ENCODE measurements at regions not wholly inside any gene's neighbourhood (a gene's known extent, or its start where the extent isn't known, plus 50 kb on each side); places are given as distances from the start of the nearest gene placed in this dataset.

DNA sequence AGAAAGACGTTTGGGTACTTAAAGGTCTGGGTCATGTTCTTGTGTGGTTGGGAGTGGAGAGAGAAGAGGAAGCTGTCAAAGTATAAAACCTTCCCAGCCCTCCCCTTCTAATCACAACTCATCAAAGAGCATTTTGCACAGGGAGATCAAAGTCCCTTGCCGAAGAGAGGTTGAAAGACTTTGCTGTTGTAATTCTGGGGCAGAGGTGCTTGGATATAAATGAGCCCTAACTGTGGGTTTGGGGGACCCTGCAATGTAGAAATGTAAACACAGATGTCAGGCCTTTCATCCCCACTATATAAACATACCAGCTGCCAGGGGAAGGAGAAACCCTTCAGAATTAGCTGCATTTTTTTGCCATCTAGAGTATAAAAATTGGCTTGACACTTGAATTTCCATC is 182.1 kb downstream of the ETAA1 start:
- Histone ChIP-seq H3K14ac (ENCODE audit: low read length) (no peak overlapping the region), H3K79me1 (ENCODE audit: low read depth, low read length) (no peaks in the 10 kb centered on the region), H2BK5ac (ENCODE audit: low read length) (no peak overlapping the region), H4K8ac (ENCODE audit: low read depth, low read length) (no peak overlapping the region), H2BK120ac (ENCODE audit: low read depth, low read length) (no peak overlapping the region), H3K4ac (ENCODE audit: low read length) (no peak overlapping the region), H3K9me3 (replicated peaks in 1 of 2; ENCODE audit: control insufficient read depth in 2 of 2, insufficient read depth in 1 of 2, low read depth in 1 of 2, low read length in 2 of 2) (no peaks in the 10 kb centered on the region), H3K23ac (ENCODE audit: low read depth, low read length, poor library complexity) (no peak overlapping the region), H2BK12ac (ENCODE audit: low read length) (no peak overlapping the region), H3K4me3 (ENCODE audit: low read length in 2 of 2) (no peak overlapping the region), H3K27ac (replicated peaks; ENCODE audit: low read length) (no peak overlapping the region), H3K27me3 (ENCODE audit: control insufficient read depth in 3 of 3, insufficient read depth in 3 of 3, low read depth in 1 of 3, low read length in 3 of 3) (no peaks in the 10 kb centered on the region), H4K91ac (ENCODE audit: low read depth, low read length, poor library complexity) (no peak overlapping the region), H3K36me3 (replicated peaks in 1 of 2; ENCODE audit: control insufficient read depth in 2 of 2, insufficient read depth in 2 of 2, low read length in 2 of 2) (no peaks in the 10 kb centered on the region), H2BK15ac (ENCODE audit: low read length) (no peak overlapping the region), H3K9ac (ENCODE audit: low read depth, low read length, poor library complexity) (no peak overlapping the region), H3K4me2 (ENCODE audit: insufficient read depth, low read length, poor library complexity, severe bottlenecking) (no peak overlapping the region), H2AK5ac (ENCODE audit: low read depth, low read length) (no peak overlapping the region), H3K4me1 (ENCODE audit: control insufficient read depth in 2 of 2, insufficient read depth in 1 of 2, low read depth in 1 of 2, low read length in 2 of 2) (no peaks in the 10 kb centered on the region), H3K18ac (ENCODE audit: low read length) (no peak overlapping the region), H2AFZ (ENCODE audit: low read length) (no peak overlapping the region)
- no CpG with 5 or more reads among the region's 2 CpGs for WGBS, 2 donors (ENCODE audit: extremely low coverage in 2 of 2, insufficient read length in 2 of 2, insufficient replicate concordance in 1 of 2)
- no peak for DNase-seq (ENCODE audit: low spot score)

DNA sequence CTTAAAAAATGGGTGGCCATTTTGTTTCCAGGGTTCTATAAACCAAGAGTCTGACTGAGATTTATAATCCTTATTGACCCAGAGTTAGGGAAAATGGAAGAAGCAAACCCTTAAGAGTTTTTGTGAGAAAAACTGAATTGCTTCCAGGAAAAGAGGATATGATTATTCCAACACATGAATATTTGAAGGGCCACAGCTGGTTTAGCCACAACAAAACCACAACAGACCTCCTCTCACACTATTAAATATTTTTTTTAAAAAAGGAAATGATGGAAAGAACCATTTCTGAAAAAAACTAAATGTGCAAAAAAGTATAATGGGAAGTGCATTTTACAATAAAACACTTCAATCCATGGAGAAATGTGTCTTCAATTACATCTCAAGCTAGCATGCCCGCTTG is 182.7 kb downstream of the ETAA1 start:
- Histone ChIP-seq H3K27ac (replicated peaks; ENCODE audit: low read length) (no peak overlapping the region), H2BK120ac (ENCODE audit: low read depth, low read length) (no peak overlapping the region), H4K91ac (ENCODE audit: low read depth, low read length, poor library complexity) (no peak overlapping the region), H4K8ac (ENCODE audit: low read depth, low read length) (no peak overlapping the region), H3K4ac (ENCODE audit: low read length) (no peak overlapping the region), H2BK12ac (ENCODE audit: low read length) (no peak overlapping the region), H3K4me1 (ENCODE audit: control insufficient read depth in 2 of 2, insufficient read depth in 1 of 2, low read depth in 1 of 2, low read length in 2 of 2) (no peaks in the 10 kb centered on the region), H3K36me3 (replicated peaks in 1 of 2; ENCODE audit: control insufficient read depth in 2 of 2, insufficient read depth in 2 of 2, low read length in 2 of 2) (no peaks in the 10 kb centered on the region), H3K14ac (ENCODE audit: low read length) (no peak overlapping the region), H3K18ac (ENCODE audit: low read length) (no peak overlapping the region), H3K27me3 (ENCODE audit: control insufficient read depth in 3 of 3, insufficient read depth in 3 of 3, low read depth in 1 of 3, low read length in 3 of 3) (no peaks in the 10 kb centered on the region), H2AK5ac (ENCODE audit: low read depth, low read length) (no peak overlapping the region), H3K9me3 (replicated peaks in 1 of 2; ENCODE audit: control insufficient read depth in 2 of 2, insufficient read depth in 1 of 2, low read depth in 1 of 2, low read length in 2 of 2) (no peaks in the 10 kb centered on the region), H3K9ac (ENCODE audit: low read depth, low read length, poor library complexity) (no peak overlapping the region), H3K4me3 (ENCODE audit: low read length in 2 of 2) (no peak overlapping the region), H2BK5ac (ENCODE audit: low read length) (no peak overlapping the region), H2AFZ (ENCODE audit: low read length) (no peak overlapping the region), H3K79me1 (ENCODE audit: low read depth, low read length) (no peaks in the 10 kb centered on the region), H2BK15ac (ENCODE audit: low read length) (no peak overlapping the region), H3K23ac (ENCODE audit: low read depth, low read length, poor library complexity) (no peak overlapping the region), H3K4me2 (ENCODE audit: insufficient read depth, low read length, poor library complexity, severe bottlenecking) (no peak overlapping the region)
- WGBS, 2 donors (ENCODE audit: extremely low coverage in 2 of 2, insufficient read length in 2 of 2, insufficient replicate concordance in 1 of 2): no CpG with 5 or more reads among the region's 1 CpG
- no peak for DNase-seq (ENCODE audit: low spot score)

DNA sequence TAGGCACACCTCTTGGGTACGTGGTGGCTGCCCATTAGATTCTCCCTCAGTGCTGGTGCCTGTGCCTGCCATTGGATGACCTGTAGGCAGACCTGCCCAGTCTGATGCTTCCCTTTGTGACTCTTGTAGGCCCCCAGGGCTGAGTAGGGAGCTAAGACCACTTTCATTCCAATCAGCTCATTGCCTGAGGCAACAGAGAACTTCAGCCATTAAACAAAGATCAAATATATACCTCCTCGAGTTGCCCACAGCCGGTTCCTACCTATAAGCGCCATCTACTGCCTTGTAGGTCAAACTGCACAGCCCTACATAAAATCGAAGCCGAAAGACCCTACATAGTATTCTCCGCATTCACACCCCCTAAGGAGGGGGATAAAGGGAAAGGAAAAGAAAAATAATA is 184.6 kb downstream of the ETAA1 start:
- DNase-seq (ENCODE audit: low spot score): no peak
- WGBS, 2 donors (ENCODE audit: extremely low coverage in 2 of 2, insufficient read length in 2 of 2, insufficient replicate concordance in 1 of 2): no CpG with 5 or more reads among the region's 7 CpGs
- H3K4ac ChIP-seq (ENCODE audit: low read length): no peak overlapping the region

DNA sequence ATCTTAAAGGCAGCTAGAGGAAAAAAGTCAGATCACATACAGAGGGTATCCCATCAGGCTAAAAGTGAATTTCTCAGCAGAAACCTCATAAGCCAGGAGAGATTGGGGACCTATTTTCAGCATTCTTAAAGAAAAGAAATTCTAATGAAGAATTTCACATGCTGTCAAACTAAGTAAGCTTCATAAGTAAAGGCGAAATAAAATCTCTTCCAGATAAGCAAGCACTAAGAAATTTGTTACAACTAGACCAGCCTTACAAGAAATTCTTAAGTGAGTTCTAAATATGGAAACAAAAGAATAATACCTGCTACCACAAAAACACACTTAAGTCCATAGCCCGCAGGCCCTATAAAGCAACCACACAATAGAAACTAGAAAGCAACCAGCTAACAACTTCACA is 186.1 kb downstream of the ETAA1 start:
- no peak overlapping the region for H3K18ac ChIP-seq (ENCODE audit: low read length)
- DNase-seq (ENCODE audit: low spot score): no peak
- no peak overlapping the region for H2BK5ac ChIP-seq (ENCODE audit: low read length)
- H3K27me3 ChIP-seq (ENCODE audit: control insufficient read depth in 3 of 3, insufficient read depth in 3 of 3, low read depth in 1 of 3, low read length in 3 of 3): no peaks in the 10 kb centered on the region
- H3K4me2 ChIP-seq (ENCODE audit: insufficient read depth, low read length, poor library complexity, severe bottlenecking): no peak overlapping the region
- H3K14ac ChIP-seq (ENCODE audit: low read length): no peak overlapping the region
- no peak overlapping the region for H3K23ac ChIP-seq (ENCODE audit: low read depth, low read length, poor library complexity)
- no peaks in the 10 kb centered on the region for H3K4me1 ChIP-seq (ENCODE audit: control insufficient read depth in 2 of 2, insufficient read depth in 1 of 2, low read depth in 1 of 2, low read length in 2 of 2)
- H4K8ac ChIP-seq (ENCODE audit: low read depth, low read length): no peak overlapping the region
- no peak overlapping the region for H3K4ac ChIP-seq (ENCODE audit: low read length)
- H2AK5ac ChIP-seq (ENCODE audit: low read depth, low read length): no peak overlapping the region
- WGBS, 2 donors (ENCODE audit: extremely low coverage in 2 of 2, insufficient read length in 2 of 2, insufficient replicate concordance in 1 of 2): no CpG with 5 or more reads among the region's 2 CpGs
- H2BK15ac ChIP-seq (ENCODE audit: low read length): no peak overlapping the region
- no peak overlapping the region for H3K27ac ChIP-seq (replicated peaks; ENCODE audit: low read length)
- H4K91ac ChIP-seq (ENCODE audit: low read depth, low read length, poor library complexity): no peak overlapping the region
- H3K79me1 ChIP-seq (ENCODE audit: low read depth, low read length): no peaks in the 10 kb centered on the region
- H3K9me3 ChIP-seq (replicated peaks in 1 of 2; ENCODE audit: control insufficient read depth in 2 of 2, insufficient read depth in 1 of 2, low read depth in 1 of 2, low read length in 2 of 2): no peaks in the 10 kb centered on the region
- no peak overlapping the region for H3K9ac ChIP-seq (ENCODE audit: low read depth, low read length, poor library complexity)
- H2BK120ac ChIP-seq (ENCODE audit: low read depth, low read length): no peak overlapping the region
- no peak overlapping the region for H2BK12ac ChIP-seq (ENCODE audit: low read length)
- no peak overlapping the region for H2AFZ ChIP-seq (ENCODE audit: low read length)
- H3K4me3 ChIP-seq (ENCODE audit: low read length in 2 of 2): no peak overlapping the region
- H3K36me3 ChIP-seq (replicated peaks in 1 of 2; ENCODE audit: control insufficient read depth in 2 of 2, insufficient read depth in 2 of 2, low read length in 2 of 2): no peaks in the 10 kb centered on the region

More for the DNA sequence above, 184.6 kb downstream of the ETAA1 start:
- H3K79me1 ChIP-seq (ENCODE audit: low read depth, low read length): no peaks in the 10 kb centered on the region
- H3K27me3 ChIP-seq (ENCODE audit: control insufficient read depth in 3 of 3, insufficient read depth in 3 of 3, low read depth in 1 of 3, low read length in 3 of 3): no peaks in the 10 kb centered on the region
- no peak overlapping the region for H4K8ac ChIP-seq (ENCODE audit: low read depth, low read length)
- no peaks in the 10 kb centered on the region for H3K4me1 ChIP-seq (ENCODE audit: control insufficient read depth in 2 of 2, insufficient read depth in 1 of 2, low read depth in 1 of 2, low read length in 2 of 2)
- no peak overlapping the region for H3K4me2 ChIP-seq (ENCODE audit: insufficient read depth, low read length, poor library complexity, severe bottlenecking)
- no peaks in the 10 kb centered on the region for H3K36me3 ChIP-seq (replicated peaks in 1 of 2; ENCODE audit: control insufficient read depth in 2 of 2, insufficient read depth in 2 of 2, low read length in 2 of 2)
- H2BK120ac ChIP-seq (ENCODE audit: low read depth, low read length): no peak overlapping the region
- H4K91ac ChIP-seq (ENCODE audit: low read depth, low read length, poor library complexity): no peak overlapping the region
- no peak overlapping the region for H3K23ac ChIP-seq (ENCODE audit: low read depth, low read length, poor library complexity)
- no peak overlapping the region for H2BK12ac ChIP-seq (ENCODE audit: low read length)
- H2BK5ac ChIP-seq (ENCODE audit: low read length): no peak overlapping the region
- H3K9ac ChIP-seq (ENCODE audit: low read depth, low read length, poor library complexity): no peak overlapping the region
- no peaks in the 10 kb centered on the region for H3K9me3 ChIP-seq (replicated peaks in 1 of 2; ENCODE audit: control insufficient read depth in 2 of 2, insufficient read depth in 1 of 2, low read depth in 1 of 2, low read length in 2 of 2)
- no peak overlapping the region for H2AK5ac ChIP-seq (ENCODE audit: low read depth, low read length)
- H2BK15ac ChIP-seq (ENCODE audit: low read length): no peak overlapping the region
- H2AFZ ChIP-seq (ENCODE audit: low read length): peak overlapping the region; percentile 40
- no peak overlapping the region for H3K4me3 ChIP-seq (ENCODE audit: low read length in 2 of 2)
- H3K27ac ChIP-seq (replicated peaks; ENCODE audit: low read length): no peak overlapping the region
- H3K18ac ChIP-seq (ENCODE audit: low read length): no peak overlapping the region
- no peak overlapping the region for H3K14ac ChIP-seq (ENCODE audit: low read length)
